ENCODE measurements at regions not wholly inside any gene's neighbourhood (a gene's known extent, or its start where the extent isn't known, plus 50 kb on each side); places are given as distances from the start of the nearest gene placed in this dataset.
A peak's percentile ranks its signal among the peaks of the same experiment; 100 is the strongest.

DNA sequence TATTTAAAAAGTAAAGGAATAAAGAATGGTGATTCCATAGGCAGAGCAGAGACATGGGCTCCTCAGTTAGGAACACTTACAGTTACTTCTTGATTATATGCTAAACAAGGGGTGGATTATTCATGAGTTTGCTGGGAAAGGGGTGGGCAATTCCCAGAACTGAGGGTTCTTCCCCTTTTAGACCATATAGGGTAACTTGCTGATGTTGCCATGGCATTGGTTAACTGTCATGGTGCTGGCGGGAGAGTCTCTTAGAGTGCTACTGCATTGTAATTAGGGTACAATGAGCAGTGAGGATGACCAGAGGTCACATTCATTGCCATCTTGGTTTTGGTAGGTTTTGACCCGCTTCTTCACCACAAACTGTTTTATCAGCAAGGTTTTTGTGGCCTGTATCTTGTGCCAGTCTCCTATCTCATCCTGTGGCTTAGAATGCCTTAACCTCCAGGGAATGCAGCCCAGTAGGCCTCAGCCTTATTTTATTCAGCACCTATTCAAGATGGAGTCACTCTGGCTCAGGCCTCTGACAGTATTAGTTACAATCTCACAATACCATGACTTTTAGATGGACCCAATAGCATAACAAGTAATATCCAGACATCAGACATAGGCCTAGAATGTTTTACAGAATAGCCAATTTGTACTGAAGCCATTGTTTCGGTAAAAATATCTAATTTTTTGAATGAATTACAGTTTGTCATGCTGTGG is 106.8 kb downstream of the ZBTB18 start:
- H3K27ac ChIP-seq: no peak overlapping the region
- no peak overlapping the region for H3K4me3 ChIP-seq
- TF ChIP-seq, protein P1, sequence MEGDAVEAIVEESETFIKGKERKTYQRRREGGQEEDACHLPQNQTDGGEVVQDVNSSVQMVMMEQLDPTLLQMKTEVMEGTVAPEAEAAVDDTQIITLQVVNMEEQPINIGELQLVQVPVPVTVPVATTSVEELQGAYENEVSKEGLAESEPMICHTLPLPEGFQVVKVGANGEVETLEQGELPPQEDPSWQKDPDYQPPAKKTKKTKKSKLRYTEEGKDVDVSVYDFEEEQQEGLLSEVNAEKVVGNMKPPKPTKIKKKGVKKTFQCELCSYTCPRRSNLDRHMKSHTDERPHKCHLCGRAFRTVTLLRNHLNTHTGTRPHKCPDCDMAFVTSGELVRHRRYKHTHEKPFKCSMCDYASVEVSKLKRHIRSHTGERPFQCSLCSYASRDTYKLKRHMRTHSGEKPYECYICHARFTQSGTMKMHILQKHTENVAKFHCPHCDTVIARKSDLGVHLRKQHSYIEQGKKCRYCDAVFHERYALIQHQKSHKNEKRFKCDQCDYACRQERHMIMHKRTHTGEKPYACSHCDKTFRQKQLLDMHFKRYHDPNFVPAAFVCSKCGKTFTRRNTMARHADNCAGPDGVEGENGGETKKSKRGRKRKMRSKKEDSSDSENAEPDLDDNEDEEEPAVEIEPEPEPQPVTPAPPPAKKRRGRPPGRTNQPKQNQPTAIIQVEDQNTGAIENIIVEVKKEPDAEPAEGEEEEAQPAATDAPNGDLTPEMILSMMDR (IDR thresholded peaks at IDR 0.05): no peak
- DNase-seq (ENCODE audit: low spot score): no peak

DNA sequence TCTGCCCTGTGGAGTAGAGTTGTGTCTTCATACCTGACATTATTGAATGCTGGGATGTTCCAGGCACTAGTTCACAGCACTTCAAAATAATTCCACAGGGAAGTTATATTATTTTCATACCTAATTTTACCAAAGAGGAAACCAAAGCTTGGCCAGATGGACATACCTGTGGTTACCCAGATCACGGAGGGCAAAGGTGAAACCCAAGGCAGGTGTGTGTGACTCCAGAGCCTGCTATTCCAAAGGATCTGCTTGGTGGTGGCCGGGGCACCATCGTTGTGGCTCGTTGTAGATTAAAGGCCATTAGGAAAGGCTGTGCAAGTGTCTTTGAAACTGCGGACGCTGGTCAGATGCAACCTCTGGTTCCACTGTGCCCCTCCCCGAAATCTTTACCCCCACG is 108.6 kb downstream of the ZBTB18 start:
- H3K27ac ChIP-seq: no peak overlapping the region
- H3K4me3 ChIP-seq: no peak overlapping the region
- no peak for DNase-seq (ENCODE audit: low spot score)
- TF ChIP-seq, protein P1 (IDR thresholded peaks at IDR 0.05): no peak

DNA sequence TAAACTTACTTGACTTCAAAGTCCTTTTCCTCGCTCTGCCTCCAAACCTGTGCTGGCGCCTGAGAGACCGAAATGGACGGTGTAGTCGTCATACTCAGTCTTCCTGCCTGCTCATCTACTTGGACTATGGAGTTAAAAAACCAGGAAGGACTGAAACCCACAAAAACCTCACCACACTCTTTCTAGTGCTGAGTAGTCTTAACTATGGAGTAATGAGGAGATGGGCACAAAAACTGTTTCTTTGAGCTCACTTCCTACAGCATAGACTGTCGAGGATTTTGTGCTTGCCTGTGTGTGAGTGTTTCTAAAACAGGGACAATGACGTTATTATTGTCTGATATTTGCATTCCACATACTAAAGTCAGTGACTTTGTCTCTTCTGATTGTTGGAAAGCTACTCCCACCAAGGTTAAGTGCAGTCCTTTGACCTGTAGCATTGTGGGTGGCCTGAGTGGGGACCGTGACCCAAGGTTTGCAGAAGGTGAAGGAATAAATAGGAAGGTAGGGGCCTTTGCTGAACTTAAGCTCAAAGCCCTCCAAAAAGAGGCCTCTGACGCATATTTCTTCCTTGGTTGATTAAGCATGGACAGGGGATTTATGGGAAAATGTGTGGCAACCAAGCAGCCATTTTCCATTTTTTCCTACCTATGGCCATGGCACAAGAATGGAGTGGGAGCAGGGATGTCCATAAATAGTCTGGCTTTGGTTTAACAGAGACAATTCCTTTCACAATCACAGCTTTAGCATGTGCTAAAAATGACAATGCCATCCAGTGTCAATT is 109.6 kb downstream of the ZBTB18 start:
- DNase-seq (ENCODE audit: low spot score): no peak
- H3K27ac ChIP-seq: no peak overlapping the region
- TF ChIP-seq, protein P1 (IDR thresholded peaks at IDR 0.05): no peak

DNA sequence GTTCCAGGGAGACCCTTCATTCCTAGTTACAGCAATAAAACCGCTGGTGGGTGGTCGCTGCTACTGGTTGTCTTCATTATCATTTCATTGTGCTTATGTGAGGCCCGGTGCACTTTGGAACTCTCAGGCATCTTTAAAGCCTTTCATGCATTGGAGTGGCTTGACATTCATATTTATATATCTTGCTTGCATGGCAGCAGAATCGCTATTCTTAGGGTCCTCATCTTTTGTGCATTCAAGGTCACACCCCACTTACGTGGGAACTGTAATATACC is 110.1 kb downstream of the ZBTB18 start:
- TF ChIP-seq, protein P1 (IDR thresholded peaks at IDR 0.05): no peak
- Histone ChIP-seq H3K27ac (no peak overlapping the region), H3K4me3 (no peak overlapping the region)
- DNase-seq (ENCODE audit: low spot score): no peak

More for the DNA sequence above, 109.6 kb downstream of the ZBTB18 start:
- no peak overlapping the region for H3K4me3 ChIP-seq

DNA sequence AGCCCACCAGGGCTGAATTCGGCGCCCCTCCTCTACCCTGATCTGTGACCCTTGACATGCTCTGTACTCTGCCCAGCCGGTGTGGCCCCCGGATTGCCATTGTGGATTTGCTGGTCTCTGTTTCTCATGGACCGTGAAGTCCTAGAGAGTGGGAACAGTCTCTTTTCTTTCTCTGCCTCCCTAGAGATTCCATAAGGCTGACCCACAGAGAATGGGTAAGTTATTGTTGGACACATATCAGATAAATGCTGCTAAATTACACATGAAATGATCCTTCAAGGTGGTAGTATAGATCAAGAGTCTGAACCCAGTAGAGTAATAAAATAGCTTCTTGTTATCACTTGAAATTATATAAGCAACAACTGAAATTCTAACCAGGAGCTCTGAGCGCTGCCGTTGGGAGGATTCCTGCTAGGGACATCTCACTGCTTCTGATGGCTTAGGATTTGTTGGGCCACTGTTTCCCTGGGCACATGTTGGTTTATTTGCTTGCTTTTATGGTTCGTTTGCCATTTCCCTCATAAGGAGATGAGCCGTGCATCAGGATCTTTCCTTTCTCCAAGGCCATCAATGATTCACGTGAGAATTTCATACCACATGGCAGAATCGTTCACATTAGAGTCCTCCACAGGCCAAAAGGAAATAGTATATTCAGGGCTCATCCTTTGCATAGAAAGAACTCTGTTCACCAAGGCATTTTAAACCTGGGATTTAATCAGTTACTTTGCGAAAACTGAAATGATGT is 111.9 kb downstream of the ZBTB18 start:
- TF ChIP-seq, protein P1 (IDR thresholded peaks at IDR 0.05): no peak
- DNase-seq (ENCODE audit: low spot score): no peak
- peak overlapping the region in 1 of 2 donors; percentile 25 for H3K27ac ChIP-seq
- H3K4me3 ChIP-seq: no peak overlapping the region

DNA sequence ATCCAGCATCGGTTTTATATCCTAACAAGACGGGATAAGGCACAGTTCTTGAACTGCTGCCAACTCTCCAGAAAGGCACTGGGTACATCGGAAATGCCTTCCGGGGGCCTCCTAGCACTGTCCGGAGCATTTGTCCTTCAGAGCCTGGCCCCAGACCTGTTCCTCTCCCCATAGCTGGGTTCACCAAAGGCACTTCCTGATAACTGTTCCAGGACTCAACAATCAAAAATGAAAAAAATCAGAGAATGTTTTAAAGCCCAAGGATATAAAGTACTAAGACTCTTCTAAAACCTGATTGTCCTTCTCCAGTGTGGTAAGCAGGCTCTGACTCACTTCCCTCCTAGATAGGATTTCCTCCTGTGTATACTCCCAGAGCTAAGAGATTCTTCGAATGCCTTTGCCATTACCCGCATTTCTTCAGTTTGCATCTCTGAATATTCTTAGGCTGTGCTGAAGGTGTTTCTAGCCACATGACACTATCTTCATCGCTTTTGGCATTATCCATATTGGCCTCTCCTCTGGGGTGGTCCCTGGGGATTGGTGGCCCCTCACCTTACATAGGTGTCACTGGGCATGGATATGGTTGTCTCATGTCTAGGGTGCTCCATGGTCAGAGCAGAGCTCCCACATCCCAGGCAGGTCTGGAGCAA is 112.9 kb downstream of the ZBTB18 start:
- Histone ChIP-seq H3K4me3 (no peak overlapping the region), H3K27ac (peak overlapping the region in 1 of 2 donors; percentile 25)
- TF ChIP-seq, protein P1 (IDR thresholded peaks at IDR 0.05): no peak
- DNase-seq (ENCODE audit: low spot score): no peak

Measured in coronary artery (tissue), 2 donors.